Neuronal stem cell (in vitro differentiated cells): ENCODE measurements at regions not wholly inside any gene's neighbourhood (a gene's known extent, or its start where the extent isn't known, plus 50 kb on each side); places are given as distances from the start of the nearest gene placed in this dataset.

Experiments
- DNase-seq: peaks from one replicate; pipeline ENCODE4 v3.0.0-alpha.2; 2013; ENCODE audit warnings: low spot score
- H2AFZ ChIP-seq: one replicate; pipeline ENCODE4 v1.6.1; 2013; ENCODE audit warnings: mild to moderate bottlenecking, low read length, inconsistent platforms
- H2AK5ac ChIP-seq: 2 replicates; pipeline ENCODE4 v1.6.1; 2013; ENCODE audit warnings: low read depth, mild to moderate bottlenecking, inconsistent platforms, low read length, moderate library complexity, mixed read lengths
- H2BK120ac ChIP-seq: 2 replicates; pipeline ENCODE4 v1.6.1; 2013; ENCODE audit warnings: low read depth, mild to moderate bottlenecking, inconsistent platforms, low read length, moderate library complexity, mixed read lengths
- H2BK12ac ChIP-seq: one replicate; pipeline ENCODE4 v1.6.1; 2013; ENCODE audit warnings: low read length, inconsistent platforms
- H2BK15ac ChIP-seq: 2 replicates; pipeline ENCODE4 v1.6.1; 2013; ENCODE audit warnings: mild to moderate bottlenecking, low read length, inconsistent platforms, mixed read lengths
- H2BK5ac ChIP-seq: one replicate; pipeline ENCODE4 v1.6.1; 2013; ENCODE audit warnings: inconsistent platforms, mild to moderate bottlenecking, low read length, moderate library complexity
- H3K14ac ChIP-seq: one replicate; pipeline ENCODE4 v1.6.1; 2013; ENCODE audit warnings: low read length, inconsistent platforms
- H3K18ac ChIP-seq: 2 replicates; pipeline ENCODE4 v1.6.1; 2013; ENCODE audit warnings: low read length, inconsistent platforms
- H3K23ac ChIP-seq: 2 replicates; pipeline ENCODE4 v1.6.1; 2013; ENCODE audit warnings: low read depth, mild to moderate bottlenecking, mixed read lengths, low read length, inconsistent platforms; ENCODE audit not compliant: poor library complexity
- H3K27ac ChIP-seq: replicated peaks from 3 replicates; pipeline ENCODE4 v1.5.1; 2013; ENCODE audit warnings: low read length, inconsistent platforms
- H3K27me3 ChIP-seq, 3 experiments: 2 replicates each; pipeline ENCODE4 v1.6.1; 2013; ENCODE audit warnings: low read length in 3 of 3, mild to moderate bottlenecking in 2 of 3, inconsistent platforms in 1 of 3, low read depth in 1 of 3, mixed read lengths in 1 of 3, moderate library complexity in 1 of 3; ENCODE audit not compliant: control insufficient read depth in 3 of 3, insufficient read depth in 3 of 3
- H3K36me3 ChIP-seq, 2 donors: replicated peaks in 1 of 2; 2 replicates each; pipeline ENCODE4 v1.6.1; 2013; ENCODE audit warnings: low read length in 2 of 2; ENCODE audit not compliant: control insufficient read depth in 2 of 2, insufficient read depth in 2 of 2
- H3K4ac ChIP-seq: 2 replicates; pipeline ENCODE4 v1.6.1; 2013; ENCODE audit warnings: inconsistent platforms, mild to moderate bottlenecking, low read length, moderate library complexity
- H3K4me1 ChIP-seq, 2 donors: 1 replicate in 1 of 2; 2 replicates in 1 of 2; pipeline ENCODE4 v1.6.1; 2013; ENCODE audit warnings: low read length in 2 of 2, low read depth in 1 of 2; ENCODE audit not compliant: control insufficient read depth in 2 of 2, insufficient read depth in 1 of 2
- H3K4me2 ChIP-seq: one replicate; pipeline ENCODE4 v1.6.1; 2013; ENCODE audit warnings: mild to moderate bottlenecking, low read length, inconsistent platforms; ENCODE audit not compliant: insufficient read depth, poor library complexity, severe bottlenecking
- H3K4me3 ChIP-seq, 2 donors: 2 replicates each; pipeline ENCODE4 v1.5.1; 2013; ENCODE audit warnings: low read length in 2 of 2, mild to moderate bottlenecking in 2 of 2, inconsistent platforms in 1 of 2, moderate library complexity in 1 of 2
- H3K79me1 ChIP-seq: one replicate; pipeline ENCODE4 v1.6.1; 2013; ENCODE audit warnings: low read depth, mild to moderate bottlenecking, inconsistent platforms, low read length, moderate library complexity
- H3K9ac ChIP-seq: one replicate; pipeline ENCODE4 v1.6.1; 2013; ENCODE audit warnings: mild to moderate bottlenecking, low read depth, low read length, inconsistent platforms; ENCODE audit not compliant: poor library complexity
- H3K9me3 ChIP-seq, 2 donors: replicated peaks in 1 of 2; 2 replicates each; pipeline versions ENCODE3 to v1.6.1; 2013; ENCODE audit warnings: low read length in 2 of 2, mild to moderate bottlenecking in 2 of 2, inconsistent platforms in 1 of 2, low read depth in 1 of 2, mixed read lengths in 1 of 2, moderate library complexity in 1 of 2; ENCODE audit not compliant: control insufficient read depth in 2 of 2, insufficient read depth in 1 of 2
- H4K8ac ChIP-seq: one replicate; pipeline ENCODE4 v1.6.1; 2013; ENCODE audit warnings: low read depth, mild to moderate bottlenecking, inconsistent platforms, low read length, moderate library complexity
- H4K91ac ChIP-seq: one replicate; pipeline ENCODE4 v1.6.1; 2013; ENCODE audit warnings: low read length, low read depth, mild to moderate bottlenecking, inconsistent platforms; ENCODE audit not compliant: poor library complexity
- WGBS, 2 donors: extraction: QIAGEN DNeasy Blood & Tissue Kit; methylation state at CpG; one replicate each; pipeline ENCODE4 v1.1.7; 2013; ENCODE audit warnings: missing lambda C conversion rate in 2 of 2, mixed read lengths in 1 of 2; ENCODE audit not compliant: insufficient read length in 2 of 2, insufficient replicate concordance in 1 of 2; ENCODE audit errors: extremely low coverage in 2 of 2; 5-methylcytosine and 5-hydroxymethylcytosine counted together

DNA sequence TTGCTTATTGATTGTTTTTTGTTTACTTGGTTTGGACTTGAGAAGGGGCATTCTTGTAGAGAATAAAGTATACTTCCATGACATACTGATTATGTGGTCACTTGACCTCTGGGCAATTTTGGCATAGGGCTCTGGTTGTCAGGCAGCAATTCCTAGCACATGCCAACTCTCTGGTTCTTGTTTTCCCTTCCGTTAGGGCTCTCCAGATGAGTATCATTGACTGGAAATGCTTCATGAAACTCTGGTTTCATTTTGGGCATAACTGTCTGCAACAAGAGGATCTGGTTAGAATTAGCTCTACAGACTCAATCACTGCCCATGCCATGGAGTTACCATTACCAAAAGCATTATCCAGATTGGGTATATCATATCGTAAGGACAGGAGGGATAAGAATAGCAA is 1057.9 kb downstream of the FAT4 start:
- no peak overlapping the region for H2BK12ac ChIP-seq
- no peak overlapping the region for H3K9ac ChIP-seq
- no peak overlapping the region for H4K8ac ChIP-seq
- no peak overlapping the region for H3K18ac ChIP-seq
- H2BK15ac ChIP-seq = no peak overlapping the region
- H3K27me3 ChIP-seq = no peaks in the 10 kb centered on the region
- H2BK120ac ChIP-seq = no peak overlapping the region
- WGBS, 2 donors = no CpG with 5 or more reads among the region's 2 CpGs
- no peaks in the 10 kb centered on the region for H3K4me1 ChIP-seq
- H2AK5ac ChIP-seq = no peak overlapping the region
- no peaks in the 10 kb centered on the region for H3K79me1 ChIP-seq
- no peak overlapping the region for H4K91ac ChIP-seq
- H3K4me2 ChIP-seq = no peak overlapping the region
- DNase-seq = no peak
- no peak overlapping the region for H3K14ac ChIP-seq
- no peak overlapping the region for H3K4me3 ChIP-seq
- no peak overlapping the region for H3K4ac ChIP-seq
- H2BK5ac ChIP-seq = no peak overlapping the region
- no peak overlapping the region for H2AFZ ChIP-seq
- H3K36me3 ChIP-seq = no peaks in the 10 kb centered on the region
- no peak overlapping the region for H3K23ac ChIP-seq
- no peak overlapping the region for H3K27ac ChIP-seq
- H3K9me3 ChIP-seq = no peaks in the 10 kb centered on the region

DNA sequence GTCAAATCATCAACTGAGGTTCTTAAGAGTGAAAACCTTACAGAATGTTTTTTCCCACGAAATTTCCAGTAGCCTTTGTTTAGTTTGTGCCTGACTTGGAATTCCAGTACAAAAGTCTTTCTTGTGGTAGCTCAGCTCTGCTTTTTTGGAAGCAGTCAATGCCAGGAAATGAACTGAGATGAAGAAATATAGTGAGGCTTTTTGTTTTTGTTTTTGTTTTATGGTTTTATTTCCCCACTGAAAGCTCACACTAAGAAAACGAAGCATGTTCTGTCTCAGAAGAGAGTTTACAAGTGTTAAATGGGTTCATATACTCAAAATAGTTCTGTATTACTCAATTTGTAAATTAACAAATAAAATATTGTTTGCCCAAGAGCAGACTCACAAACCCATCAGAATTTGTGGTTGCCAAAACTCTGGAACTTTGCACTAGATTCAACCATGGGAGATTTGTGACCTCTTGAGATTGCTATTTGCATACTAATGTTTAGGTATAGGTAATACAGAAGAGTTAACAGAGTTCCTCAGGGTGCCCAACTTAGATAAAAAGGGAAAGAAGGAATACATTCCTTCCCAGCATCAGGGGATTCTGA is 1060.8 kb downstream of the FAT4 start:
- no peaks in the 10 kb centered on the region for H3K27me3 ChIP-seq
- no peak overlapping the region for H3K4me3 ChIP-seq
- H3K4me2 ChIP-seq = no peak overlapping the region
- no peak overlapping the region for H4K91ac ChIP-seq
- no peaks in the 10 kb centered on the region for H3K9me3 ChIP-seq
- no peak overlapping the region for H2AK5ac ChIP-seq
- no peak overlapping the region for H3K18ac ChIP-seq
- no peaks in the 10 kb centered on the region for H3K36me3 ChIP-seq
- no peak overlapping the region for H3K23ac ChIP-seq
- H2AFZ ChIP-seq = peak overlapping the region; percentile 3
- WGBS, 2 donors = no CpG with 5 or more reads among the region's 2 CpGs
- H3K27ac ChIP-seq = no peak overlapping the region
- no peak overlapping the region for H3K9ac ChIP-seq
- H3K79me1 ChIP-seq = no peaks in the 10 kb centered on the region
- no peaks in the 10 kb centered on the region for H3K4me1 ChIP-seq
- H4K8ac ChIP-seq = no peak overlapping the region
- H2BK120ac ChIP-seq = no peak overlapping the region
- H3K14ac ChIP-seq = no peak overlapping the region
- DNase-seq = no peak
- no peak overlapping the region for H2BK12ac ChIP-seq
- no peak overlapping the region for H3K4ac ChIP-seq
- H2BK15ac ChIP-seq = no peak overlapping the region
- no peak overlapping the region for H2BK5ac ChIP-seq

DNA sequence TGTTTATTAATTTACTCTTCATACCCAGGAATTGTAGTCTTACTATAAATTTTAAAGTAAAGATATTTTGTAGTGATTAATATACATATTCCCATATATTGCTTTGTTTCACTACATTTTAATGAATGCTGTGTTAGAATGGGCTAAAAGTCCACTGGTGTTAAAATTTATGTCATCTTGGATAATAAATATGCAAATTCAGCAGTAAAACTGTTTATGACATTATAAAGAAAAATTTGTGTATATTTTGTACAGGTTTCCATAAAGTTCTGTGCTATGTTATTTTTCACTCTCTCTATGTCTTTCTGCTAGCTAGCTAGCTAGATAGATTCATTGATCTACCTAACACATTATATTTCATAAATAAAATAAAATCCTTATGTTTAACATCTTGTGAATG is 1071.2 kb downstream of the FAT4 start:
- Histone ChIP-seq H2BK120ac (no peak overlapping the region), H3K9me3 (no peaks in the 10 kb centered on the region), H3K4me1 (no peaks in the 10 kb centered on the region), H3K4me3 (no peak overlapping the region), H3K23ac (no peak overlapping the region), H3K27me3 (no peaks in the 10 kb centered on the region), H2BK12ac (no peak overlapping the region), H4K91ac (no peak overlapping the region), H3K4ac (no peak overlapping the region), H3K79me1 (no peaks in the 10 kb centered on the region), H2BK15ac (no peak overlapping the region), H2BK5ac (no peak overlapping the region), H3K36me3 (no peaks in the 10 kb centered on the region), H2AFZ (no peak overlapping the region), H3K9ac (no peak overlapping the region), H3K4me2 (no peak overlapping the region), H3K14ac (no peak overlapping the region), H2AK5ac (no peak overlapping the region), H3K27ac (no peak overlapping the region), H4K8ac (no peak overlapping the region), H3K18ac (no peak overlapping the region)
- DNase-seq = no peak

DNA sequence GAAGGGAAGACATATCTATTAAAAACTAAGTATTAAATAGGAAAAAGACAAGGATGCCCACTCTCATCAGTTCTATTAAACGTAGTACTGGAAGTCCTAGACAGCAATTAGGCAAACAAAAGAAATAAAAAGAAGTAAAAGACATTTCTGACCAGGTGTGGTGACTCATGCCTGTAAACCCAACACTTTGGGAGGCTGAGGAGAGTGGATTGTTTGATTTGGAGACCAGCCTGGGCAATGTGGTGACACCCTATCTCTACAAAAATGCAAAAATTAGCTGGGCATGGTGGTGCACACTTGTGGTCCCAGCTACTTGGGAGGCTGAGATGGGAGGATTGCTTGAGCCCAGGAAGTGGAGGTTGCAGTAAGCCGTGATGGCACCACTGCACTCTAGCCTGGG is 1071.8 kb downstream of the FAT4 start:
- Histone ChIP-seq H3K14ac (no peak overlapping the region), H2BK120ac (no peak overlapping the region), H3K9me3 (no peaks in the 10 kb centered on the region), H2BK15ac (no peak overlapping the region), H2AK5ac (no peak overlapping the region), H2AFZ (no peak overlapping the region), H3K36me3 (no peaks in the 10 kb centered on the region), H3K4me1 (no peaks in the 10 kb centered on the region), H3K9ac (no peak overlapping the region), H2BK12ac (no peak overlapping the region), H3K4me2 (no peak overlapping the region), H4K8ac (no peak overlapping the region), H3K18ac (no peak overlapping the region), H3K27ac (no peak overlapping the region), H2BK5ac (no peak overlapping the region), H3K79me1 (no peaks in the 10 kb centered on the region), H3K23ac (no peak overlapping the region), H4K91ac (no peak overlapping the region), H3K4ac (no peak overlapping the region), H3K4me3 (no peak overlapping the region), H3K27me3 (no peaks in the 10 kb centered on the region)
- DNase-seq = no peak
- no CpG with 5 or more reads among the region's 2 CpGs for WGBS, 2 donors
